ENCODE measurements at regions not wholly inside any gene's neighbourhood (a gene's known extent, or its start where the extent isn't known, plus 50 kb on each side); places are given as distances from the start of the nearest gene placed in this dataset.

DNA sequence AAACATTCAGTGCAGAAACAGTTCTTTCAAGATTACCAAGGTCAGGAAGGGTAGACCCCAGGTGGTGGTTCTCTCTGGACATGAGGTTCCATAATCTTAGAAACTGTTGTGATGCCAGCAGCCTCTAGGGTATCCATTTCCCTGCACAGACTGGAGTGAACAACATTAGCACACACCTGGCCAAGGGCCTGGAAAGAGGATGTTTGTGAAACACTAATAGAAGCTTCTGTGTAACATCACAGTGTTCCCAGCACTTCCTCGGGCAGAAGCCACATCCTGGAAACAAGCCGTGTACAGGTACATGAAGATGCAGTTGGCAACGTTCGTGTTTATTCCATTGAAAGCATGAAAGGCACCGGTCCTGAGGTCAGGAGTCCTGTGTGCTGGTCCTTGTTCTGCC, 598.2 kb upstream of the KLF4 start:
- no peaks in the 10 kb centered on the region for H3K27me3 ChIP-seq
- no peaks in the 10 kb centered on the region for H3K36me3 ChIP-seq
- no peak overlapping the region for H3K4me3 ChIP-seq
- H3K9me3 ChIP-seq = peaks cover 3% of the 10 kb centered on the region; the same call in 1 of the 2 replicates
- DNase-seq = no peak

DNA sequence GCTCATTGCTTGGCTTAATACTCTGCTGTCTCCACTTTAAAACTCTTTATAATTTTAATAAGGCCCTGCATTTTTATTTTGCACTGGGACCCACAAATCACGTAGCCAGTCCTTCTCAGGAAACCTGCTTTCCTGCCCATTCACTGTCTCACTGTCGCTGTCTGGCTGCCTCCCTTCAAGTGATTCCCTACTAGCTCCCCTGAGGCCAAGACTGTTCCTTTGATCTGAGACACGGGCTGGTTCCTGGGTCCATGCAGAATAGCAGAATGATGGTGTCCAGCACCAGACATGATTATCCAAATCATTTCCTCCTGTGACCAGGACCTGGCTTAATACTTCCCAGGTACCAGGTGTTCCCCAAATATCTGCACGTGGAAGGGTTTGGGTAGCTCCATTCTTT, 597.1 kb upstream of the KLF4 start:
- Histone ChIP-seq H3K9me3 (no peaks in the 10 kb centered on the region), H3K4me3 (no peak overlapping the region), H3K27me3 (no peaks in the 10 kb centered on the region), H3K36me3 (no peaks in the 10 kb centered on the region)
- DNase-seq = no peak

DNA sequence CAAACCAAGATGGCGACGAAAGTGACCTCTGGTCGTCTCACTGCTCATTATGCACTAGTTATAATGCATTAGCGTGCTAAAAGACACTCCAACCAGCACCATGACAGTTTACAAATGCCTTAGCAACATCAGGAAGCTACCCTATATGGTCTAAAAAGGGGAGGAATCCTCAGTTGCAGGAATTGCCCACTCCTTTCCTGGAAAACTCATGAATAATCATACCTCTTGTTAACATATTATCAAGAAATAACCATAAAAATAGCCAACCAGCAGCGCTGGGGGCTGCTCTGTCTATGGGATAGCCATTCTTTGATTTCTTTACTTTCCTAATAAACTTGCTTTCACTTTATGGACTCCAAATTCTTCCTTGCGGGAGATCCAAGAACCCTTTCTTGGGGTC, 595.7 kb upstream of the KLF4 start:
- H3K9me3 ChIP-seq = no peaks in the 10 kb centered on the region
- H3K4me3 ChIP-seq = no peak overlapping the region
- no peak for DNase-seq
- no peaks in the 10 kb centered on the region for H3K27me3 ChIP-seq
- H3K36me3 ChIP-seq = no peaks in the 10 kb centered on the region

DNA sequence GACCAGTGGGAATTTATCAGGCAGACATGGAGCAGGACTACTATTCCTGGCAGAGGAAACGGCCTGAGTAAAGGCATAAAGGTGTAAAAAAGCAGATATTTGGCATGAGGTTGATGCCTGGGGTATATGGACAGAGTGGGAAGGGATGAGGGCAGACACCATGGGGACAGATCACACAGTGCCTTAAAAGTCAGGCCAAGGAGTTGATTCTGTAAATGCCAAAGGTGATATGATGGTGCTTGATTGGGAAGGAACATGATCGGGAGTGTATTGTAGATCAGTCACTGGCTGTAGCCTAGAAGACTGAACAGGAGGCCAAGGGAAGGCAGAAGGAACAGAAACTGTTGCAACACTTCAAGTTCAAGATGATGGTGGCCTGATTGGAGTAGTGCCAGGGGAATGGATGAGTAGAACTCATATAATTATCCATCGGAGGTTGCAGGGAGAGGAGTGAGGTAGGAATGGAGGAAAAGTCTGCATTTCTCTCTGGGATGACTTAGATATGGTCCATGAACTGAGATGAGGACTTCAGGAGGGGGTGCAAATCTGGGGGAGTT, 594.3 kb upstream of the KLF4 start:
- H3K36me3 ChIP-seq = no peaks in the 10 kb centered on the region
- no peaks in the 10 kb centered on the region for H3K27me3 ChIP-seq
- H3K4me3 ChIP-seq = no peak overlapping the region
- H3K9me3 ChIP-seq = no peaks in the 10 kb centered on the region
- no peak for DNase-seq

DNA sequence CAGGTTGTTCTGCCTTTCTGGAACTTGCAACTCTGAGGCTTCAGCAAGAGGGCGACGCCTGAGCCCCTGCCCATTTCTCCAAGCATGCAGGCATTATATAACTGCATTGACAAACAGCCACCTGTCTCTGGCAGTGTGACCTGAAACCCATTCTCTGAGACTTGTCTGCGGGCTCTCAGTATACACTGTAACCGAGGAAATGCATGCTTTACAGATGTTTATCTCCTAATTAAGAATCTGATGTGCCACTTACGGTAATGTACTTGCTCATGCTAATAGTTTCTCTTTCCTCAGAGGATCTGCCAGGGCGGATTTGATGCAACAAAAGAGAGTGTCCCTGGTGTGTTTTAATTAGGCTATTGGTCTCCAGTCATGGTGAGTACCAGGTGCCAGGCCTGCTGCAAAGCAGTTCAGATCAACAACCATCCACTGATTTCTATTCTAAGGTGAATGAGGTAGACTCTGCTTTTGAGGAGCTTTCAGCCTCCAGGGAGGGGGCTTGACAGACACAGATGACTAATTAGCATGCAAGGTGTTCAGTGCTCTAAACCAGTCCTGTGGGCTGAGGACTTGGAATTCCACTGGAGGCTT, 593.7 kb upstream of the KLF4 start:
- H3K9me3 ChIP-seq = no peaks in the 10 kb centered on the region
- no peak for DNase-seq
- H3K36me3 ChIP-seq = no peaks in the 10 kb centered on the region
- H3K4me3 ChIP-seq = no peak overlapping the region
- no peaks in the 10 kb centered on the region for H3K27me3 ChIP-seq

DNA sequence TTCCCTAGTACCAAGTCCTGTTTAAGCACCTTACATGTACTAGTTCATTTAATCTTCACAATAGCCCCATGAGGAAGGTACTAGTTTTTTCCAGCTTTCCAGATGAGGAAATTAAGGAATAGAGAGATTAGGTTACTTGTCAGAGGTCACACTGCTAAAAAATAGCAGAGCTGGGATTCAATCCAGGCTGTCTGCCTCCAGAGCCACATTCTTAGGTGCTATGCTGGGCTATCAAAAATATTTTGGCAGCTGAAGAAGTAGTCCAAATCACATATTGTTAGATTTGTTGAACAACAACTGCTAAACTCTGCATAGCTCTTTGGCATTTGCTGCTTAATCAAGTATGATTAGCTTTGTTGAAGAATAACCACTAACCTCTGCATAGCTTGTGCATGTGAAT, 591.5 kb upstream of the KLF4 start:
- Histone ChIP-seq H3K9me3 (no peaks in the 10 kb centered on the region), H3K36me3 (no peaks in the 10 kb centered on the region), H3K27me3 (no peaks in the 10 kb centered on the region), H3K4me3 (no peak overlapping the region)
- DNase-seq = no peak

DNA sequence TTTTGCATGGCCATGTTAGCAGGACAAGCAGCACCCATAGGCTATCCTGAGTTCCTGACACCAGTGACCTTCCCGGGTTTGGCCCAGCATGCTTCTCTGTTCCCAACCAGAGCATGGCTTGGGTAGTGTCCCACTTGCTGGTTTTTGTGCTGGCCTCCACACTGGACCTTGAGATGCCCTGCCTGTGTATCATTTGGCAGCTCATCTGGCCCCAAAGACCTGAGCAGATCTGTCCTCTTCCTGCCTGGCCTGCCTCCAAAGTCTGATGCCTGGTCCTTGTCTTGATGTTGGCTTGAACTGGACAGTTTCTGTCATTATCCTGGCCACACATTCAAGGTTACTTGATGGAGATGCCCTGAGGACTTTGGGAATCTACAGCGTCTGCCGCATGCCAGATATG, 590.7 kb upstream of the KLF4 start:
- no peak overlapping the region for H3K4me3 ChIP-seq
- DNase-seq = no peak
- H3K36me3 ChIP-seq = no peaks in the 10 kb centered on the region
- H3K27me3 ChIP-seq = no peaks in the 10 kb centered on the region
- no peaks in the 10 kb centered on the region for H3K9me3 ChIP-seq

DNA sequence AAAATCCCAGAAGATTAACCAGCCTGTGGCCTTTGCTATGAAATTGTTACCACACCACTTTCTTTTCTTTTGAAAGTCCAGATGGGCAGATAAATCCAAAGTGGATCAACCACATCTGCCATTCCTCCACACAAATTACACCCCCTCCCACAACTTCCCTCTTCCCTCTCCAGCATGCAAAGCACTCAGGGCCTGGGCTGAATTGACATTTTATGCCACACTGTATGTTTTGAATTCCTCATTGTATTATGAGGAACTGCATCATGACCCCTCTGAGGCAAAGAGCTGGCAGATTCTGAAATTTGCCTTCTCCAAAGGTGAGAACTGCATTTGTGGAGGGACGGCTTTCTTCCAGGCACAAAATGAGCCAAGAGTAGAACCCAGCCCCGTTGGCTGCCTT, 589.2 kb upstream of the KLF4 start:
- no peaks in the 10 kb centered on the region for H3K27me3 ChIP-seq
- no peaks in the 10 kb centered on the region for H3K36me3 ChIP-seq
- H3K4me3 ChIP-seq = no peak overlapping the region
- no peak for DNase-seq
- no peaks in the 10 kb centered on the region for H3K9me3 ChIP-seq

DNA sequence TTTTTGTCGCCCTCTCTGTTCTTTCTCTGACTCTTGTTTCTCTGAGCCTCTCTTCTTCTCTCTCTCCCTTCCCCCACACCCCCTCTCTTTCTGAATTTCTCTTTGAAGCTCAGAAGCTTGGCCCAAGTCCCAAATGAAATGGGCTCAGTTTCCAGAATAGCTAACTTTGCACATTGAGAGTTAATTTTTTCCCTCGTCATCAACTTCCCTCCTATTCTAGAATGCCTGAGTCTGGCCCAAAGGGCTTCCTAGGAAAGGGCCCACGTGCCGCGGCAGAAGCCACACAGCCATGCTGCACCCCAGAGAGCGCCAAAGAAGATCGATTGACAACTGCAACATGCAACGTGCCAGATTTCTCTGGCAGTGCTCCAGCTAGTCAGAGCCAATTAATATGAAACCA, 588.8 kb upstream of the KLF4 start:
- H3K9me3 ChIP-seq = no peaks in the 10 kb centered on the region
- H3K36me3 ChIP-seq = no peaks in the 10 kb centered on the region
- DNase-seq = no peak
- H3K4me3 ChIP-seq = no peak overlapping the region
- no peaks in the 10 kb centered on the region for H3K27me3 ChIP-seq

DNA sequence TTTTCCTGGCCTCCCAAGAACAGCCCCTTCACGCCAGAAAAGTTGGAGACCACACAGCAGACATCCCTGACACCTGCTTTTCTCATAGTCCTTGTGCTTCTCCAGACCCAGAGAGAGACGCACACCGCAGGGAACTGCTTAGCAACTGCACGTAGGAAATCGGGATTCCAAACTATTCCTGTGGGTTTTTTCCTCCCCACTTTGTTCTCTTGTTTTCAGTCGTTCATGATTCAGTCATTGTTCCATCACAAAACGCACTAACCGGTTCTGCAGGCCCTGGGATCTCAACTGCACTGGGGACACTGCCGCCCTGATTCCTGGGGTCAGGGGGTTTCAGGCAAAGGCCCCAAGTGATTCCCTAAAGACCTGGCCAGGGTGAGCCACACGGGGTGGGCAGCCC, 588.0 kb upstream of the KLF4 start:
- no peak overlapping the region for H3K4me3 ChIP-seq
- DNase-seq = no peak
- H3K36me3 ChIP-seq = no peaks in the 10 kb centered on the region
- H3K9me3 ChIP-seq = no peaks in the 10 kb centered on the region
- no peaks in the 10 kb centered on the region for H3K27me3 ChIP-seq

DNA sequence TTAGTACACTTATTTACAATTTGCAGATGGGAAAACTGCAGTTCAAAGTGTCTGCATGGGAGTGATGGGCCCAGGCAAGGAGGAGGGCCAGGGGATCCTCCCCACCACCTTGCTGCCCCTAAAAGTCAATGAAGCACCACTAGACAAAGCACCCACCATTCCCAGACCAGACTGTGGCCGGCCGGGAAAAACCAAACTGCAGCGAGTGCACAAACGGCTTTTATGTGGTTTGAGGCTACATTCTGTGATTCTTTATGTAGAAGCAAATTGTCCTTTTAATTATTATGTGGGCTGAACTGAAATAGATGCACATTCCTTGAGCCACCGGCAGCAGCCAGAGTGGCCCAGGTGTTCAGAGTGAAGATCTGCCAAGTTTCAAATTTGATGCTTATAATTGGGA, 585.3 kb upstream of the KLF4 start:
- Histone ChIP-seq H3K9me3 (no peaks in the 10 kb centered on the region), H3K36me3 (no peaks in the 10 kb centered on the region)
- no peak for DNase-seq

DNA sequence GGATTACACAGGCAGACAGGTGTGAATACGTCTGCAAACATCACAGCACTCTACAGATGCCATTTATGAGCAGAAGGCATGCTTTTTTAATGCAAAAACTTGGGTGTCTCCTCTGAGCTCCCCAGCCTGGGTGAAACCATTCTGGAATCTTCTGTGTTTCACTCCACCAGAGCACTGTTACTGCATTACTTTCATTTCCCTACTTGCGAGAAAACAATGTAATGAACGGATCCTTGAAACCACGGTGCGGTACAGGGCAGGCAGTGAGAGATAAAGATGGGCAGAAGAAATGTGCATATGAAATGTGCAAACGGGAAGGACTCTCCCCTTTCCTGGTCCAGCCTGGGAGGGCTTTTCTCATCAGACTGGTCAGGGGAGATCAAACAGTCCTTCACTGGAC, 584.3 kb upstream of the KLF4 start:
- DNase-seq = no peak
- H3K9me3 ChIP-seq = no peaks in the 10 kb centered on the region
- H3K36me3 ChIP-seq = no peaks in the 10 kb centered on the region
- H3K27me3 ChIP-seq = no peaks in the 10 kb centered on the region
- H3K4me3 ChIP-seq = no peak overlapping the region

More for the DNA sequence above, 585.3 kb upstream of the KLF4 start:
- no peak overlapping the region for H3K4me3 ChIP-seq
- H3K27me3 ChIP-seq = no peaks in the 10 kb centered on the region

DNA sequence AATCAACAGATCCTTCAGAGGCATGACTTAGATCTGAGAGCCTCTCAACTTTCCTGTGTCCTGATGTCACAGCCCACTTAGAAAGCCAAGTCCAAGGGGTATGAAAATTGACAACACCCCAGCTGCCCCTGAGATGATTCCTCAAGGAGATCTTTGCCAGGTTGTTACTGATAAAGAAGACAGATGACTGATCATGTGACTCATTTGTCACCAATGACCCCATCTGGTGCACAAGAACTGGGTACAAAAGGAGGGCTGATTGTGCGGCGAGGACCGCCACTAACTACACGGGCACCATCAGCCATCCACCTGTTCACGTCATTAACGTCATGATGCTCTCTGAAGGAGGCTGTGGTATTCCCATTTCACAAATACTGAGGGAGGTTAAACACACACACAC, 583.2 kb upstream of the KLF4 start:
- Histone ChIP-seq H3K27me3 (no peaks in the 10 kb centered on the region), H3K36me3 (no peaks in the 10 kb centered on the region), H3K4me3 (no peak overlapping the region), H3K9me3 (no peaks in the 10 kb centered on the region)
- DNase-seq = no peak

DNA sequence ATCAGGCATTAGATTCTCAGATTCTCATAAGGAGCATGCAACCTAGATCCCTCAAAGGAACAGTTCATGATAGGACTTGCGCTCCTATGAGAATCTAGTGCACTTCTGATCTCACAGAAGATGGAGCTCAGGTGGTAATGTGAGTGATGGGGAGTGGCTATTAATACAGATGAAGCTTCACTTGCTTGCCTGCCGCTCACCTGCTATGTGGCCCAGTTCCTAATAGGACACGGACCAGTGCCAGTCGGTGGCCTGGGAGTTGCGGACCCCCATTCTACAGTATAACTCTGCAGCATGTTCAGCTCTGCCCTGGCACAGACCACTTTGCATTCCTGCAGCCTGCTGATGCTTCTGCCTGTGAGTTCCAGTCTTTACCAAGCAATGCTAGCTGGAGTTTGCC, 581.3 kb upstream of the KLF4 start:
- H3K4me3 ChIP-seq = no peak overlapping the region
- no peaks in the 10 kb centered on the region for H3K9me3 ChIP-seq
- H3K36me3 ChIP-seq = no peaks in the 10 kb centered on the region
- no peak for DNase-seq
- H3K27me3 ChIP-seq = no peaks in the 10 kb centered on the region

DNA sequence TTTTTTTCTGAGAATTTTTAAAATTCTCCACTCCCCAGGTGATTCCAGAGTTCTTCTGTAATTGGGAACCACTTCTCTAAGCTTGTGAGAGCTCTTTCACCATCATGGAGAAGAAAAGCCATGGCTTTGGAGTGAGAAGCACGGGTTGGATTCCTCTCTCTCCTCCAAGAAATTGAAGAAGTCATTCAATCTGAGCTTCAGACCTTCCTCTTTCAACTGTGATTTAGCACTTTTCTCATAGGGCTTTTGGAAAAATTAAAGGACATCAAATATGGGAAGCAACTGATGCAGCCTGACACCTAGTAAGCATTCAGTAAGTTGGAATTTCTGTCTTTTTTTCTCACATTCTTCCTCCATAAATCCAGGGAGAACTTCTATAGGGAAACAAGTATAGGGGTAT, 580.4 kb upstream of the KLF4 start:
- DNase-seq = no peak
- Histone ChIP-seq H3K9me3 (no peaks in the 10 kb centered on the region), H3K4me3 (no peak overlapping the region), H3K36me3 (no peaks in the 10 kb centered on the region), H3K27me3 (no peaks in the 10 kb centered on the region)

DNA sequence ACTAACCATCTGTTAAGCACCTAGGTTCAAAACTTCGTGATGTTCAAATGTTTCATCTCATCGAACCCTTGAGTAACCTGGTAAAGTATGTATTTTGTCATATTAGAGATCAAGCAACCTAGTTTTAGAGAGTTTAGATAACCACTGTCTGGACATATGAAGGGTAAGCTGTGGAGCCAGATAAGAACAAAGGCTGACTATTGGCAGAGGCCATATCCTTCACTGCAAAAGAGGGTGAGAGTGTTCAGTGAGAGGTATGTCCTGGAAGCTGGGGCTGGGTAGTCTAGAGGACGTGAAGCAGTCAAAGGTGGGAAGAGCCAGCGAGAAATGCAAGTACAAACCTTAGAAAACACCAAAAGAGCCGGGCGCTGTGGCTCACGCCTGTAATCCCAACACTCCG, 573.1 kb upstream of the KLF4 start:
- H3K4me3 ChIP-seq = no peak overlapping the region
- DNase-seq = no peak

DNA sequence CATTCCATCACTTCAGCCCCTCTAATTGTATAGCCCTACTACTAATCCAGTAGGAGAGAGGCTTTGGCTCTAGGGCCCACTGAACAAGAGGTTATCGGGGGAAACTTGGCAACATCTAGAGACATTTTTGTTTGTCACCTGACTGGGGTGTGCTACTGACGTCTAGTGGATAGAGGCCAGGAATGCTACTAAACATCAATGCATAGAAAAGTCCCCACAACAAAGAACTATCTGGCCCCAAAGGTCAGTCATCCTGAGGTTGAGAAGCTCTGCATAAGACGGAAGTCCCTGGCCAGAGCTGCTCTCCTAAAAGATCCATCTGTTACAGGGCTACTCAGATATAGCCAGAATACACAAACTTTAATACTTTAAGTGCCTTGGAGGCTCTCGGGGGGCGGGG, 570.6 kb upstream of the KLF4 start:
- Histone ChIP-seq H3K36me3 (no peaks in the 10 kb centered on the region), H3K4me3 (no peak overlapping the region)
- no peak for DNase-seq

More for the DNA sequence above, 573.1 kb upstream of the KLF4 start:
- Histone ChIP-seq H3K27me3 (no peaks in the 10 kb centered on the region), H3K9me3 (no peaks in the 10 kb centered on the region), H3K36me3 (no peaks in the 10 kb centered on the region)

DNA sequence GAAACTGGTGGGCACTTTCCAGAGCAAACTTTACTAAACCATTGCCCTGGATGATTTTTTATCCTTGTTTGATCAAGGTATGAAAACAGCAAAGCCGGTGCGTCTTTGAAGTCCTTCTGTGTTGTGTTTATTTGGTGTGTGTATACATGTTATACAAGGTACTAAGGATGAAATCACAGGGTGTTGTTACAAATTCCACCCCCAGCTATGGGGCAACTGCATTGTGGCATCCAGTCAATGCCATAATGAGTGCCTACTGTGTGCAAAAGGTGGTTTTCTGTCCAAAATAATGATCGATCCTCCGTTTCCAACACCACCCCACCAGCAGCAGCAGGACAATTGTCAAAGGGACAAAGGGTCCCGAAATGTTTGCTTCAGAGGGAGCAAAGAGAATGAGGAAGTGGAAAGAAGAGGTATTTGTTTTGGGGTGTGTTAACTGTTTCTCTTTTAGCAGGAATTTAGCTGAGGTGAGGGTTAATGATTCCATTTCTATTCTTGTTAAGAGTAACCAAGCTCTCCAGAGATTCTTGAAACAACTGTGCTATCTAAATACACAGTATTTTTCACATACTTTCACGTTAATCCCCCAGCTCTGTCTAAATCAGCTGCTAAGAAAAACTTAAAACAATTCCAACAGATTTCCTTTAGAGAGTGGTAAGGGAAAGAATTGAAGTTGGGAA, 568.7 kb upstream of the KLF4 start:
- DNase-seq = no peak
- Histone ChIP-seq H3K4me3 (no peak overlapping the region), H3K27me3 (no peaks in the 10 kb centered on the region), H3K36me3 (no peaks in the 10 kb centered on the region), H3K9me3 (no peaks in the 10 kb centered on the region)

More for the DNA sequence above, 570.6 kb upstream of the KLF4 start:
- Histone ChIP-seq H3K9me3 (no peaks in the 10 kb centered on the region), H3K27me3 (no peaks in the 10 kb centered on the region)
